K562 (cell line): ENCODE measurements at regions not wholly inside any gene's neighbourhood (a gene's known extent, or its start where the extent isn't known, plus 50 kb on each side); places are given as distances from the start of the nearest gene placed in this dataset.
"Not testable (repeated sequence)": the region's sequence is repeated elsewhere in the genome, so short reads cannot be mapped to it uniquely, and the experiment has no call there.

ENCODE experiments used
- ATAC-seq: fragments of 200-7000 bp; cut with Tn5 transposase; 3 replicates; pipeline ENCODE4 v1.9.1; 2020; ENCODE audit warnings: moderate library complexity
- BruUV-seq: library from RNA; stranded (reverse); fragments of 400-500 nt; replicated peaks from 2 replicates; lab custom pipeline; 2021; lab: Mats Ljungman, UMichigan
- CTCF ChIA-PET: fragments of 300-600 bp; formaldehyde crosslinking; extraction: SDS; loops from one replicate; lab custom pipeline; 2021; ENCODE audit warnings: low intra/inter-chr PET ratio; lab: Yijun Ruan, JAX
- POLR2A ChIA-PET: fragments of 300-600, 350-650 bp; sonication (Branson Sonifier 250); formaldehyde crosslinking; extraction: SDS; loops from one replicate; lab custom pipeline; 2021; ENCODE audit warnings: antibody characterized with exemption, inconsistent platforms; lab: Yijun Ruan, JAX
- DNase-seq, 4 experiments: peaks; one replicate each; pipeline versions ENCODE4 v3.0.0 to v3.0.0-alpha.2; 2011 to 2018; ENCODE audit warnings: low spot score in 3 of 4, mixed read lengths in 3 of 4; ENCODE audit errors: extremely low read depth in 1 of 4
- FAIRE-seq: peaks from 2 replicates; lab custom pipeline; 2011; peaks lifted over from hg19 to GRCh38; lab: Jason Lieb, UNC
- H2AFZ ChIP-seq: 2 replicates; pipeline ENCODE4 v1.6.0; 2011; ENCODE audit warnings: low read depth, low read length, control low read depth, inconsistent platforms
- H3K27ac ChIP-seq: fragments of 200-600 bp; 3 replicates; pipeline ENCODE4 v1.8.0; 2011; ENCODE audit warnings: low read depth, mild to moderate bottlenecking, control low read depth, inconsistent platforms, low read length, moderate library complexity, mixed read lengths; ENCODE audit errors: extremely low read depth
- H3K27me3 ChIP-seq, 2 experiments: fragments of 300-600 bp in 1 of 2; 2 replicates in 1 of 2; 3 replicates in 1 of 2; pipeline versions ENCODE4 v1.6.0 to v1.8.0; 2011; ENCODE audit warnings: inconsistent platforms in 2 of 2, low read length in 2 of 2, mild to moderate bottlenecking in 1 of 2, mixed read lengths in 1 of 2, moderate library complexity in 1 of 2; ENCODE audit not compliant: control insufficient read depth in 2 of 2, insufficient read depth in 2 of 2
- H3K36me3 ChIP-seq: fragments of 300-600 bp; 3 replicates; pipeline ENCODE4 v1.8.0; 2011; ENCODE audit warnings: mild to moderate bottlenecking, low read length, inconsistent platforms; ENCODE audit not compliant: control insufficient read depth, insufficient read depth
- H3K4me1 ChIP-seq, 2 experiments: fragments of 200-600 bp in 1 of 2; replicated peaks in 1 of 2; 2 replicates in 1 of 2; 3 replicates in 1 of 2; pipeline versions ENCODE4 v1.5.1 to v1.8.0; 2011; ENCODE audit warnings: inconsistent platforms in 2 of 2, low read length in 2 of 2, mild to moderate bottlenecking in 1 of 2, mixed read lengths in 1 of 2, moderate library complexity in 1 of 2; ENCODE audit not compliant: control insufficient read depth in 2 of 2, insufficient read depth in 2 of 2
- H3K4me2 ChIP-seq: 2 replicates; pipeline ENCODE4 v1.6.1; 2011; ENCODE audit warnings: low read length, control low read depth, inconsistent platforms, mixed read lengths; ENCODE audit not compliant: insufficient read depth
- H3K4me3 ChIP-seq: fragments of 200-600 bp; sonication (generic), shearing (Covaris generic); 2 replicates; pipeline ENCODE4 v1.5.1; 2016; ENCODE audit warnings: control low read depth, inconsistent platforms
- H3K79me2 ChIP-seq: fragments of 200-600 bp; 3 replicates; pipeline ENCODE4 v1.8.0; 2011; ENCODE audit warnings: low read length, inconsistent platforms; ENCODE audit not compliant: control insufficient read depth, insufficient read depth
- H3K9ac ChIP-seq, 2 experiments: 2 replicates each; pipeline versions ENCODE4 v1.6.0 to v1.6.1; 2011; ENCODE audit warnings: low read depth in 2 of 2, low read length in 2 of 2, control low read depth in 1 of 2, inconsistent platforms in 1 of 2, mild to moderate bottlenecking in 1 of 2, mixed read lengths in 1 of 2; ENCODE audit not compliant: insufficient read depth in 1 of 2
- H3K9me1 ChIP-seq: one replicate; pipeline ENCODE4 v1.6.0; 2011; ENCODE audit warnings: inconsistent platforms, mild to moderate bottlenecking, low read length, moderate library complexity; ENCODE audit not compliant: control insufficient read depth, insufficient read depth
- H3K9me3 ChIP-seq: replicated peaks from 2 replicates; pipeline ENCODE4 v1.5.1; 2011; ENCODE audit warnings: low read depth, low read length, inconsistent platforms; ENCODE audit not compliant: control insufficient read depth, insufficient read depth
- H4K20me1 ChIP-seq: replicated peaks from 2 replicates; pipeline ENCODE4 v1.6.1; 2011; ENCODE audit warnings: low read length, inconsistent platforms, mixed read lengths; ENCODE audit not compliant: control insufficient read depth, insufficient read depth
- POLR2A ChIP-seq: fragments of 450-650 bp; conservative IDR thresholded peaks from 2 replicates; pipeline ENCODE4 v1.6.1; 2016
- POLR2AphosphoS5 ChIP-seq: IDR thresholded peaks from 2 replicates; pipeline ENCODE4 v1.6.1; 2011; ENCODE audit warnings: mild to moderate bottlenecking, low read depth, low read length, moderate library complexity; ENCODE audit not compliant: control insufficient read depth, insufficient read depth
- POLR2H ChIP-seq: IDR thresholded peaks from 2 replicates; pipeline ENCODE4 v1.6.1; 2016; ENCODE audit warnings: missing genetic modification characterization, low read depth, mild to moderate bottlenecking, control low read depth, missing compliant biosample characterization, moderate library complexity
- WGBS: fragments of 100-300 bp; shearing (Covaris generic); methylation state at CpG from one replicate; pipeline ENCODE4 v1.1.6; 2016; ENCODE audit warnings: low coverage, mixed read lengths; ENCODE audit not compliant: insufficient coverage; ENCODE audit errors: missing lambda C conversion rate; 5-methylcytosine and 5-hydroxymethylcytosine counted together
- in situ Hi-C: fragments of 300-500 bp; cut with MboI; formaldehyde crosslinking; loops from 4 replicates; pipeline ENCODE4 v1.15.0; 2018; ENCODE audit warnings: inconsistent platforms, mixed read lengths
- intact Hi-C: fragments of 100-400 bp; cut with micrococcal nuclease; formaldehyde crosslinking; loops from 2 replicates; pipeline ENCODE4 v1.14.2; 2022

GRCh38 chr4:137942815-137943214 is 299.3 kb downstream of the SLC7A11 start:
- FAIRE-seq, H2AFZ ChIP-seq, H3K4me2 ChIP-seq, CTCF ChIA-PET, H4K20me1 ChIP-seq, H3K36me3 ChIP-seq, H3K27ac ChIP-seq, H3K4me3 ChIP-seq: not testable (repeated sequence)
- TF ChIP-seq POLR2A (peak; percentile 52; the same call in 1 of the 2 replicates), POLR2AphosphoS5 (peak; percentile 20; the same call in 1 of the 2 replicates), POLR2H (tag) (peak; percentile 52; the same call in 1 of the 2 replicates)
- TF ChIP-seq, all 486 proteins: peak for 3; not testable (repeated sequence) for 483
- H3K79me2 ChIP-seq, in situ Hi-C loops, intact Hi-C loops, H3K9me3 ChIP-seq, H3K27me3 ChIP-seq, POLR2A ChIA-PET, BruUV-seq, ATAC-seq, H3K9me1 ChIP-seq, H3K9ac ChIP-seq, H3K4me1 ChIP-seq: not testable (repeated sequence)
- 13% methylated on average over 13 of the region's 15 CpGs for WGBS
- peak in 1 of 4 experiments; percentile 9 for DNase-seq

DNA sequence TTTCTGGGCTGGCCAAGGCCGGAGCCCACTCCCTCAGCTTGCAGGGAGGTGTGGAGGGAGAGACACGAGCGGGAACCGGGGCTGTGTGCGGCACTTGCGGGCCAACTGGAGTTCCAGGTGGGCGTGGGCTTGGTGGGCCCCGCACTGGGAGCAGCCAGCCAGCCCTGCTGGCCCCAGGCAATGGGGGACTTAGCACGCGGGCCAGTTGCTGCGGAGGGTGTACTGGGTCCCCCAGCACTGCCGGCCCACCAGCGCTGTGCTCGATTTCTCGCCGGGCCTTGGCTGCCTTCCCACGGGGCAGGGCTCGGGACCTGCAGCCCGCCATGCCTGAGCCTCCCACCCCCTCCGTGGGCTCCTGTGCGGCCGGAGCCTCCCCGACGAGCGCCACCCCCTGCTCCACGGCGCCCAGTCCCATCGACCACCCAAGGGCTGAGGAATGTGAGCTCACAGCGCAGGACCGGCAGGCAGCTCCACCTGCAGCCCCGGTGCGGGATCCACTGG is 300.1 kb downstream of the SLC7A11 start:
- H4K20me1 ChIP-seq, ATAC-seq, H3K9me1 ChIP-seq, H3K27ac ChIP-seq, H3K27me3 ChIP-seq, H3K79me2 ChIP-seq, CTCF ChIA-PET, FAIRE-seq, in situ Hi-C loops, DNase-seq, intact Hi-C loops, H3K4me3 ChIP-seq, BruUV-seq, H3K9me3 ChIP-seq, H3K9ac ChIP-seq, POLR2A ChIA-PET, H3K4me1 ChIP-seq, H3K36me3 ChIP-seq, H2AFZ ChIP-seq, H3K4me2 ChIP-seq: not testable (repeated sequence)
- 15% methylated on average over 9 of the region's 32 CpGs for WGBS
